HUES64 (cell line): ENCODE measurements at regions not wholly inside any gene's neighbourhood (a gene's known extent, or its start where the extent isn't known, plus 50 kb on each side); places are given as distances from the start of the nearest gene placed in this dataset.
"Not testable (repeated sequence)": the region's sequence is repeated elsewhere in the genome, so short reads cannot be mapped to it uniquely, and the experiment has no call there.

Source experiments
- H3K27ac ChIP-seq: 2 replicates; pipeline ENCODE4 v1.7.0; 2013; ENCODE audit warnings: low read depth, low read length, inconsistent platforms
- H3K27me3 ChIP-seq: 2 replicates; pipeline ENCODE4 v1.6.1; 2013; ENCODE audit warnings: mild to moderate bottlenecking, low read length; ENCODE audit not compliant: insufficient read depth
- H3K36me3 ChIP-seq: 2 replicates; pipeline ENCODE4 v1.6.1; 2013; ENCODE audit warnings: mild to moderate bottlenecking, low read length; ENCODE audit not compliant: insufficient read depth
- H3K4me1 ChIP-seq: 2 replicates; pipeline ENCODE4 v1.6.1; 2013; ENCODE audit warnings: mild to moderate bottlenecking, low read length, moderate library complexity; ENCODE audit not compliant: insufficient read depth
- H3K4me3 ChIP-seq: 2 replicates; pipeline ENCODE4 v1.5.1; 2013; ENCODE audit warnings: mild to moderate bottlenecking, low read length, moderate library complexity
- H3K9ac ChIP-seq: 2 replicates; pipeline ENCODE4 v1.6.1; 2013; ENCODE audit warnings: mild to moderate bottlenecking, low read depth, low read length
- H3K9me3 ChIP-seq: 2 replicates; pipeline ENCODE4 v1.6.1; 2013; ENCODE audit warnings: low read depth, low read length; ENCODE audit not compliant: insufficient read depth
- WGBS: fragments of 150-250, 120-280 bp; methylation state at CpG from one replicate; pipeline ENCODE4 v1.1.7; 2013; ENCODE audit warnings: missing lambda C conversion rate; 5-methylcytosine and 5-hydroxymethylcytosine counted together

DNA sequence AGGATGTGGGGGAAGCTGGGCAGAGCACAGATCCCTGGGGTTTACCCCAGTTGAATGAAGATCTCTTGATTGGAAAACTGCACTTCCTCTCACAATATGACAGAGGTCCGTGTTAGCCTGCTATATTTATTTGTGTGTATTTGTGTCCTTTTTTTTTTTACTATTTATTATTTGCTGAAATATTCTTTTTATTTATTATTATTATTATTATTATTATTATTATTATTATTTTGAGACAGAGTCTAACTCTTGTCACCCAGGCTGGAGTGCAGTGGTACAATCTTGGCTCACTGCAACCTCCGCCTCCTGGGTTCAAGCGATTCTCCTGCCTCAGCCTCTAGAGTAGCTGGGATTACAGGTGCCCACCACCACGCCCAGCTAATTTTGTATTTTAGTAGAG is 84.0 kb upstream of the USP29 start:
- not testable (repeated sequence) for H3K4me3 ChIP-seq, H3K36me3 ChIP-seq, H3K4me1 ChIP-seq, H3K27ac ChIP-seq, H3K27me3 ChIP-seq, H3K9ac ChIP-seq
- WGBS, result 94% methylated on average over 3 of the region's 4 CpGs
- H3K9me3 ChIP-seq, result peaks cover 90% of the 10 kb centered on the region

GRCh38 chr19:57037556-57037955 is 82.2 kb upstream of the USP29 start:
- no peak overlapping the region for H3K4me3 ChIP-seq
- peaks cover 92% of the 10 kb centered on the region for H3K9me3 ChIP-seq
- H3K4me1 ChIP-seq, result no peaks in the 10 kb centered on the region
- H3K27ac ChIP-seq, result no peak overlapping the region
- H3K27me3 ChIP-seq, result no peaks in the 10 kb centered on the region
- WGBS, result 59% methylated on average over 3 of the region's 4 CpGs
- no peaks in the 10 kb centered on the region for H3K36me3 ChIP-seq
- no peak overlapping the region for H3K9ac ChIP-seq

DNA sequence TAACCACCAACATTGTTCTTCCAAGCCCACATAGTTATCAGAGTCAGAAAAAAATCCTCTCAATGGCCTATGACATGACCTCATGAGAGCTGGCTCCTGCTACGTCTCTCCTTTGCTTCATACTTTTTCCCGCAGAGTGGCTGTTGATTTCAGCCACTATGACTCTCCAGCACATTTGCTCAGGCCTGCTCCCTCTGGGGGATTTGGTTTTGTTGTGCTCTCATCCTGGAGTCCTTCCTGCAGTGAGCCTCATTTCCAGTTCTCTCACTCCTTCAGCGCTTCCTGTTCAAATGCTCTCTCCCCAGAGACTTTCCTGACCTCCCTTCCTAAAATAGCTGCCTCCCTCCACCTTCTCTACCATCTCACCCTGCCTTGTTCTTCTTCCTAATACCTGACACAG is 72.0 kb upstream of the USP29 start:
- Histone ChIP-seq H3K36me3 (no peaks in the 10 kb centered on the region), H3K9me3 (peaks cover 91% of the 10 kb centered on the region), H3K4me3 (no peak overlapping the region), H3K27ac (no peak overlapping the region), H3K9ac (no peak overlapping the region), H3K27me3 (no peaks in the 10 kb centered on the region), H3K4me1 (no peaks in the 10 kb centered on the region)
- WGBS, result 70% methylated on average over 3 of the region's 3 CpGs

GRCh38 chr19:57050863-57051262 is 68.9 kb upstream of the USP29 start:
- H3K9me3 ChIP-seq, result peaks cover 87% of the 10 kb centered on the region
- H3K9ac ChIP-seq, result no peak overlapping the region
- no peak overlapping the region for H3K27ac ChIP-seq
- 51% methylated on average over 2 of the region's 2 CpGs for WGBS
- H3K4me1 ChIP-seq, result no peaks in the 10 kb centered on the region
- no peak overlapping the region for H3K4me3 ChIP-seq
- H3K36me3 ChIP-seq, result no peaks in the 10 kb centered on the region
- no peaks in the 10 kb centered on the region for H3K27me3 ChIP-seq

GRCh38 chr19:57052081-57052480 is 67.7 kb upstream of the USP29 start:
- Histone ChIP-seq H3K36me3 (no peaks in the 10 kb centered on the region), H3K4me3 (no peak overlapping the region), H3K27ac (no peak overlapping the region), H3K9me3 (peaks cover 87% of the 10 kb centered on the region), H3K4me1 (no peaks in the 10 kb centered on the region), H3K27me3 (no peaks in the 10 kb centered on the region), H3K9ac (no peak overlapping the region)
- WGBS, result 58% methylated on average over 3 of the region's 3 CpGs

DNA sequence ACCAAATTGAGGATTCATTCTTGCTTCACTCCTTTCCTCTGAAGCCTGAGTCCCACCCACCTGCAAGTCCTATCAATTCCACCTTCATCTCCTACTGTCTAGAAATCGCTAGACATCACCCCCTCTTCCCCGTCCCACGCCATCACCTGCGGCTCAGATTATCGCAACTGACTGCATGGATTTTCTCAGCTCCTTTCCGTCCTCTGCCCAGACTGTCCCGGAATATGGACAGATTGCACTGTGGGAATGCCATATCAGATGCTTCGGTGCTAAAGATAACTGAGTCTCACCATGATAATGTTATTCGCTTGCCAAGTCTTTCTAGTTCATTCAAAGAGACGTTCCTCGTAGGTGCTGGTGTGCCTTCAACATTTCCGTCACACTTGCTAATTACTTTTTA is 66.4 kb upstream of the USP29 start:
- no peaks in the 10 kb centered on the region for H3K4me1 ChIP-seq
- 88% methylated on average over 12 of the region's 12 CpGs for WGBS
- H3K9me3 ChIP-seq, result peaks cover 87% of the 10 kb centered on the region
- no peaks in the 10 kb centered on the region for H3K36me3 ChIP-seq
- no peaks in the 10 kb centered on the region for H3K27me3 ChIP-seq
- H3K27ac ChIP-seq, result no peak overlapping the region
- H3K9ac ChIP-seq, result no peak overlapping the region
- no peak overlapping the region for H3K4me3 ChIP-seq

- H3K27ac ChIP-seq, result no peak overlapping the region
- H3K4me1 ChIP-seq, result no peaks in the 10 kb centered on the region
- H3K36me3 ChIP-seq, result no peaks in the 10 kb centered on the region
- H3K9ac ChIP-seq, result no peak overlapping the region
- peaks cover 79% of the 10 kb centered on the region for H3K9me3 ChIP-seq
- H3K4me3 ChIP-seq, result no peak overlapping the region
- WGBS, result 85% methylated on average over 4 of the region's 5 CpGs
- no peaks in the 10 kb centered on the region for H3K27me3 ChIP-seq
These were observed 63.8 kb upstream of the USP29 start for GRCh38 chr19:57055956-57056355.

DNA sequence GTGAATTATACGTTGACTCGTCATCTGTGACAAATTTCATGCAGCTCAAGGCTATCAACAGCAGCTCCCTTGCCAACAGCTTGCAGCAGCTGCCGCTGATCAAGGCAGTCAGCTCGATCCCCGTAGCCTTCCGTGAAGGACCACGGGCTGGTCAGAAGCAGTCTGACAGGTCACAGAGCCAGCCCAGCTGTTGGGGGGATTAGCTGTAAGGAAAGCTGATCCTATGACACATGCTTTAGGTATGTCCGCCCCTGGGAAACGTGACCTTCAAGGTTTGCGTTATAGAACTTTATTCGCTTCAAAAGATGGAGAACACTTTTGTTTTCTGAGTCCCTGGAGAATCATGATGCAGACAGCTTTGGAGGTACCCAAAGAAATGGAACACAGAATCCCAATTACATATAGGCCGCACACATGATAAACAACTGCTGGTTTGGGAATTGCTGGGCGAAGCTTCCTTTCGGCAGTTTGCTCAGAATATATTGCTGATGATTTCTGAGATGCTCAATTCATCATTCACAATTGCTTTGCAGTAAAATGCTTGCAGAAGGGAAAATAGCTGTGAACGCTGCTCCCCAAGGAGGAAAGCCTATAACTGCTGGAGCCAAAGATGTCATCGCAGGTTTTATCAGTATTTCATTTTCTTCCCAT is 62.6 kb upstream of the USP29 start:
- Histone ChIP-seq H3K9me3 (peaks cover 75% of the 10 kb centered on the region), H3K27ac (no peak overlapping the region), H3K9ac (no peak overlapping the region), H3K27me3 (no peaks in the 10 kb centered on the region), H3K36me3 (no peaks in the 10 kb centered on the region), H3K4me3 (no peak overlapping the region), H3K4me1 (no peaks in the 10 kb centered on the region)
- 86% methylated on average over 16 of the region's 16 CpGs for WGBS

GRCh38 chr19:57058871-57059270 is 60.9 kb upstream of the USP29 start:
- H3K36me3 ChIP-seq, result no peaks in the 10 kb centered on the region
- no peak overlapping the region for H3K27ac ChIP-seq
- peaks cover 80% of the 10 kb centered on the region for H3K9me3 ChIP-seq
- no peaks in the 10 kb centered on the region for H3K4me1 ChIP-seq
- 84% methylated on average over 6 of the region's 6 CpGs for WGBS
- H3K27me3 ChIP-seq, result no peaks in the 10 kb centered on the region
- no peak overlapping the region for H3K4me3 ChIP-seq
- no peak overlapping the region for H3K9ac ChIP-seq

DNA sequence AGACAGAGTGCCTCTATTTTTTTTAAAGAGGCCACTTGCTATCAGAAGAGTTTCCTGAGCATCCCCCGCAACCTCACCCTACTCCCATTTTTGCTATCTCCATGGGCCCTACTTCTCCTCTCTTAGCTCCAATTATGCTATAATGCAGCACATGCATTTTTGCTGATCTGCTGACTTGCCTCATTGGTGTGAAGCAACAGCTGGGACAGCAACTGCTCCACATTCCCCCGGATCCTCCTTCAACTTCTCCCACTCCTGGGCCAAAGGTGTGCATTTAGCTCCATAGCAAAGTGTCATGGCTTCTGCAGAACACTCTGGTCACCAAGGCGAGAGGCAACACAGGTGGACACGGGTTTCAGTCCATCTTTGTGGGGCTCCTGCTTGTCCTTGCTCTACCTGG is 56.7 kb upstream of the USP29 start:
- peaks cover 70% of the 10 kb centered on the region for H3K9me3 ChIP-seq
- no peak overlapping the region for H3K27ac ChIP-seq
- no peaks in the 10 kb centered on the region for H3K27me3 ChIP-seq
- H3K4me3 ChIP-seq, result no peak overlapping the region
- H3K36me3 ChIP-seq, result no peaks in the 10 kb centered on the region
- WGBS, result 55% methylated on average over 4 of the region's 4 CpGs
- H3K9ac ChIP-seq, result no peak overlapping the region
- no peaks in the 10 kb centered on the region for H3K4me1 ChIP-seq

- WGBS, result 66% methylated on average over 3 of the region's 3 CpGs
- H3K4me1 ChIP-seq, result no peaks in the 10 kb centered on the region
- no peak overlapping the region for H3K4me3 ChIP-seq
- no peak overlapping the region for H3K9ac ChIP-seq
- no peak overlapping the region for H3K27ac ChIP-seq
- no peaks in the 10 kb centered on the region for H3K27me3 ChIP-seq
- H3K36me3 ChIP-seq, result no peaks in the 10 kb centered on the region
- peaks cover 82% of the 10 kb centered on the region for H3K9me3 ChIP-seq
These were observed 52.3 kb upstream of the USP29 start for GRCh38 chr19:57067440-57067839.

GRCh38 chr19:57068311-57068710 is 51.5 kb upstream of the USP29 start:
- H3K9ac ChIP-seq, result no peak overlapping the region
- no peaks in the 10 kb centered on the region for H3K4me1 ChIP-seq
- H3K9me3 ChIP-seq, result peaks cover 78% of the 10 kb centered on the region
- WGBS, result 80% methylated on average over 12 of the region's 12 CpGs
- H3K36me3 ChIP-seq, result no peaks in the 10 kb centered on the region
- no peaks in the 10 kb centered on the region for H3K27me3 ChIP-seq
- no peak overlapping the region for H3K27ac ChIP-seq
- no peak overlapping the region for H3K4me3 ChIP-seq
